ENCODE measurements at regions not wholly inside any gene's neighbourhood (a gene's known extent, or its start where the extent isn't known, plus 50 kb on each side); places are given as distances from the start of the nearest gene placed in this dataset.

- TF ChIP-seq, protein P1, sequence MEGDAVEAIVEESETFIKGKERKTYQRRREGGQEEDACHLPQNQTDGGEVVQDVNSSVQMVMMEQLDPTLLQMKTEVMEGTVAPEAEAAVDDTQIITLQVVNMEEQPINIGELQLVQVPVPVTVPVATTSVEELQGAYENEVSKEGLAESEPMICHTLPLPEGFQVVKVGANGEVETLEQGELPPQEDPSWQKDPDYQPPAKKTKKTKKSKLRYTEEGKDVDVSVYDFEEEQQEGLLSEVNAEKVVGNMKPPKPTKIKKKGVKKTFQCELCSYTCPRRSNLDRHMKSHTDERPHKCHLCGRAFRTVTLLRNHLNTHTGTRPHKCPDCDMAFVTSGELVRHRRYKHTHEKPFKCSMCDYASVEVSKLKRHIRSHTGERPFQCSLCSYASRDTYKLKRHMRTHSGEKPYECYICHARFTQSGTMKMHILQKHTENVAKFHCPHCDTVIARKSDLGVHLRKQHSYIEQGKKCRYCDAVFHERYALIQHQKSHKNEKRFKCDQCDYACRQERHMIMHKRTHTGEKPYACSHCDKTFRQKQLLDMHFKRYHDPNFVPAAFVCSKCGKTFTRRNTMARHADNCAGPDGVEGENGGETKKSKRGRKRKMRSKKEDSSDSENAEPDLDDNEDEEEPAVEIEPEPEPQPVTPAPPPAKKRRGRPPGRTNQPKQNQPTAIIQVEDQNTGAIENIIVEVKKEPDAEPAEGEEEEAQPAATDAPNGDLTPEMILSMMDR (conservative IDR thresholded peaks at IDR 0.05; ENCODE audit: low read depth in 2 of 2) = no peak
- TF ChIP-seq REST (IDR thresholded peaks at IDR 0.05; ENCODE audit: unreplicated experiment) (no peak), CREB1 (CRISPR knock-in tag; IDR thresholded peaks at IDR 0.05; ENCODE audit: low read depth) (no peak), EZH2 (IDR thresholded peaks at IDR 0.05; ENCODE audit: low read depth, unreplicated experiment) (no peak)
These were observed 144.3 kb downstream of the DMRTA2 start for GRCh38 chr1:50278961-50279360.

All from GM23338 (cell line).